GM19239 (cell line): ENCODE measurements at regions not wholly inside any gene's neighbourhood (a gene's known extent, or its start where the extent isn't known, plus 50 kb on each side); places are given as distances from the start of the nearest gene placed in this dataset.
"Not testable (repeated sequence)": the region's sequence is repeated elsewhere in the genome, so short reads cannot be mapped to it uniquely, and the experiment has no call there.

Experiments
- DNase-seq: peaks from one replicate; pipeline ENCODE4 v3.0.0; 2011; ENCODE audit warnings: low spot score; ENCODE audit not compliant: insufficient read length
- FAIRE-seq: peaks from 2 replicates; lab custom pipeline; 2011; peaks lifted over from hg19 to GRCh38; lab: Jason Lieb, UNC

GRCh38 chr1:37157634-37158033 lies 123.3 kb upstream of the GRIK3 start:
- no peak for DNase-seq
- no peak for FAIRE-seq

GRCh38 chr1:37158113-37158749 lies 123.9 kb upstream of the GRIK3 start:
- DNase-seq (no peak), FAIRE-seq (no peak)

- FAIRE-seq (no peak), DNase-seq (no peak)
These were observed 124.8 kb upstream of the GRIK3 start for GRCh38 chr1:37159102-37159501.

GRCh38 chr1:37161171-37161570 lies 126.9 kb upstream of the GRIK3 start:
- FAIRE-seq (no peak), DNase-seq (no peak)

GRCh38 chr1:37162059-37162458 lies 127.7 kb upstream of the GRIK3 start:
- DNase-seq (no peak), FAIRE-seq (no peak)

- DNase-seq (no peak), FAIRE-seq (no peak)
These were observed 131.7 kb upstream of the GRIK3 start for GRCh38 chr1:37166005-37166404.

- DNase-seq = no peak
- FAIRE-seq = no peak
These were observed 133.2 kb upstream of the GRIK3 start for GRCh38 chr1:37167479-37167878.

GRCh38 chr1:37169241-37169640 lies 134.9 kb upstream of the GRIK3 start:
- DNase-seq (no peak), FAIRE-seq (no peak)

- no peak for FAIRE-seq
- DNase-seq = no peak
These were observed 135.5 kb upstream of the GRIK3 start for GRCh38 chr1:37169743-37170275.

GRCh38 chr1:37171691-37172090 lies 137.4 kb upstream of the GRIK3 start:
- no peak for DNase-seq
- no peak for FAIRE-seq

- DNase-seq (no peak), FAIRE-seq (no peak)
These were observed 140.0 kb upstream of the GRIK3 start for GRCh38 chr1:37174341-37174740.

- DNase-seq (no peak), FAIRE-seq (no peak)
These were observed 140.6 kb upstream of the GRIK3 start for GRCh38 chr1:37174876-37175275.

- DNase-seq = no peak
- no peak for FAIRE-seq
These were observed 141.4 kb upstream of the GRIK3 start for GRCh38 chr1:37175666-37176215.

GRCh38 chr1:37176269-37176668 lies 142.0 kb upstream of the GRIK3 start:
- FAIRE-seq = no peak
- DNase-seq = no peak

- FAIRE-seq = no peak
- peak; percentile 16 for DNase-seq
These were observed 143.0 kb upstream of the GRIK3 start for GRCh38 chr1:37177230-37177864.

GRCh38 chr1:37181425-37181824 lies 147.1 kb upstream of the GRIK3 start:
- DNase-seq = no peak
- no peak for FAIRE-seq

GRCh38 chr1:37184789-37185188 lies 150.5 kb upstream of the GRIK3 start:
- DNase-seq (no peak), FAIRE-seq (no peak)

GRCh38 chr1:37186246-37186756 lies 152.0 kb upstream of the GRIK3 start:
- FAIRE-seq (no peak), DNase-seq (no peak)

- FAIRE-seq = no peak
- DNase-seq = no peak
These were observed 154.8 kb upstream of the GRIK3 start for GRCh38 chr1:37189111-37189510.

GRCh38 chr1:37197411-37197810 lies 163.1 kb upstream of the GRIK3 start:
- no peak for FAIRE-seq

GRCh38 chr1:37214305-37214704 lies 180.0 kb upstream of the GRIK3 start:
- not testable (repeated sequence) for DNase-seq, FAIRE-seq

More at GRCh38 chr1:37197411-37197810, 163.1 kb upstream of the GRIK3 start:
- DNase-seq = no peak
